ENCODE measurements at regions not wholly inside any gene's neighbourhood (a gene's known extent, or its start where the extent isn't known, plus 50 kb on each side); places are given as distances from the start of the nearest gene placed in this dataset.
A peak's percentile ranks its signal among the peaks of the same experiment; 100 is the strongest.

GRCh38 chr4:175953960-175954521, 111.6 kb upstream of the WDR17 start:
- TF ChIP-seq POLR2AphosphoS5 (IDR thresholded peaks at IDR 0.05; ENCODE audit: low read depth) (no peak), CTCF (conservative IDR thresholded peaks at IDR 0.05; ENCODE audit: low read depth in 2 of 2) (peak; percentile 73 to 74), EZH2phosphoT487 (IDR thresholded peaks at IDR 0.05; ENCODE audit: unreplicated experiment) (no peak), EZH2 (IDR thresholded peaks at IDR 0.05; ENCODE audit: low read depth, unreplicated experiment) (no peak), CREB1 (CRISPR knock-in tag; IDR thresholded peaks at IDR 0.05; ENCODE audit: low read depth) (no peak), JUNB (IDR thresholded peaks at IDR 0.05; ENCODE audit: unreplicated experiment) (no peak), REST (IDR thresholded peaks at IDR 0.05; ENCODE audit: unreplicated experiment) (no peak), STAT1 (IDR thresholded peaks at IDR 0.05; ENCODE audit: unreplicated experiment) (no peak), ETS1 (IDR thresholded peaks at IDR 0.05) (no peak), ZNF462 (CRISPR knock-in tag; IDR thresholded peaks at IDR 0.05) (no peak), ZNF114 (CRISPR knock-in tag; IDR thresholded peaks at IDR 0.05) (no peak), NANOG (IDR thresholded peaks at IDR 0.05; ENCODE audit: borderline replicate concordance) (no peak)
